CD4-positive, alpha-beta T cell (primary cell): ENCODE measurements at regions not wholly inside any gene's neighbourhood (a gene's known extent, or its start where the extent isn't known, plus 50 kb on each side); places are given as distances from the start of the nearest gene placed in this dataset.

Source experiments
- ATAC-seq: fragments of 200-7000 bp; cut with Tn5 transposase; one replicate; pipeline ENCODE4 v1.10.0; 2022; ENCODE audit warnings: mild to moderate bottlenecking; ENCODE audit not compliant: poor library complexity
- CTCF ChIA-PET: fragments of 350-600 bp; sonication (Branson Sonifier 250); formaldehyde crosslinking; loops from one replicate; lab custom pipeline; 2021; ENCODE audit warnings: antibody characterized with exemption, inconsistent platforms; lab: Charles Lee
- POLR2A ChIA-PET: fragments of 350-600 bp; sonication (Branson Sonifier 250); formaldehyde crosslinking; loops from one replicate; lab custom pipeline; 2021; ENCODE audit warnings: antibody characterized with exemption, inconsistent platforms; lab: Charles Lee
- DNase-seq, 14 experiments: peaks; one replicate each; pipeline ENCODE4 v3.0.0-alpha.2; 2013 to 2020; ENCODE audit warnings: mixed read lengths in 2 of 14
- H3K27ac ChIP-seq, 2 donors: one replicate each; pipeline versions ENCODE4 v1.5.1 to v1.7.0; 2013; ENCODE audit warnings: low read length in 2 of 2, low read depth in 1 of 2, mild to moderate bottlenecking in 1 of 2
- H3K27me3 ChIP-seq, 2 experiments: 1 replicate in 1 of 2; 2 replicates in 1 of 2; pipeline versions ENCODE4 v1.6.1 to v1.7.0; 2013; ENCODE audit warnings: low read length in 2 of 2, control low read depth in 1 of 2, mild to moderate bottlenecking in 1 of 2, moderate library complexity in 1 of 2; ENCODE audit not compliant: insufficient read depth in 2 of 2, control insufficient read depth in 1 of 2
- H3K36me3 ChIP-seq: one replicate; pipeline ENCODE4 v1.6.1; 2013; ENCODE audit warnings: low read length, control low read depth; ENCODE audit not compliant: insufficient read depth
- H3K4me1 ChIP-seq: one replicate; pipeline ENCODE4 v1.6.1; 2013; ENCODE audit warnings: low read length, control low read depth; ENCODE audit not compliant: insufficient read depth
- H3K4me3 ChIP-seq: one replicate; pipeline ENCODE4 v1.5.1; 2013; ENCODE audit warnings: mild to moderate bottlenecking, low read length, moderate library complexity
- H3K9me3 ChIP-seq, 2 experiments: 1 replicate in 1 of 2; 2 replicates in 1 of 2; pipeline versions ENCODE4 v1.6.1 to v1.7.0; 2013; ENCODE audit warnings: low read length in 2 of 2, mild to moderate bottlenecking in 2 of 2, control low read depth in 1 of 2, moderate library complexity in 1 of 2; ENCODE audit not compliant: control insufficient read depth in 1 of 2, insufficient read depth in 1 of 2
- H3K27ac Mint-ChIP-seq: one replicate; pipeline ENCODE4 v1.8.0; 2020; ENCODE audit warnings: mixed read lengths
- H3K27me3 Mint-ChIP-seq: one replicate; pipeline ENCODE4 v1.8.0; 2021; ENCODE audit warnings: mixed read lengths
- H3K36me3 Mint-ChIP-seq: one replicate; pipeline ENCODE4 v1.8.0; 2021; ENCODE audit warnings: low read depth, mixed read lengths
- H3K4me1 Mint-ChIP-seq: one replicate; pipeline ENCODE4 v1.8.0; 2021; ENCODE audit warnings: low read depth, mixed read lengths
- H3K4me3 Mint-ChIP-seq: one replicate; pipeline ENCODE4 v1.8.0; 2020; ENCODE audit warnings: mild to moderate bottlenecking, mixed read lengths
- H3K9me3 Mint-ChIP-seq: one replicate; pipeline ENCODE4 v1.8.0; 2020; ENCODE audit warnings: mixed read lengths
- CTCF ChIP-seq: fragments of 200-600 bp; IDR thresholded peaks from one replicate; pipeline ENCODE4 v1.8.0; 2022; ENCODE audit warnings: antibody characterized with exemption, mild to moderate bottlenecking
- intact Hi-C, 2 experiments: fragments of 100-400 bp; cut with DNase I in 1 of 2; cut with micrococcal nuclease in 1 of 2; formaldehyde crosslinking; loops; one replicate each; pipeline versions ENCODE4 v1.15.1 to v1.9.0; 2023 to 2025; cut with DNase I, micrococcal nuclease

GRCh38 chr9:13597004-13597403 lies 317.5 kb upstream of the MPDZ start:
- no peaks in the 10 kb centered on the region for H3K36me3 Mint-ChIP-seq
- intact Hi-C loops, result no loop called here
- no peaks in the 10 kb centered on the region for H3K27me3 Mint-ChIP-seq
- DNase-seq (no peak), ATAC-seq (no peak)
- no peak overlapping the region for H3K4me3 Mint-ChIP-seq
- peaks cover 8% of the 10 kb centered on the region for H3K9me3 Mint-ChIP-seq
- Histone ChIP-seq H3K27me3 (no peaks in the 10 kb centered on the region), H3K36me3 (no peaks in the 10 kb centered on the region), H3K4me1 (no peaks in the 10 kb centered on the region), H3K4me3 (no peak overlapping the region), H3K27ac (no peak overlapping the region), H3K9me3 (no peaks in the 10 kb centered on the region)
- ChIA-PET CTCF (no interaction called here), POLR2A (no interaction called here)
- H3K27ac Mint-ChIP-seq, result no peak overlapping the region
- TF ChIP-seq CTCF, result no peak
- H3K4me1 Mint-ChIP-seq, result no peaks in the 10 kb centered on the region

- ChIA-PET CTCF (no interaction called here), POLR2A (no interaction called here)
- no peak overlapping the region for H3K27ac Mint-ChIP-seq
- ATAC-seq, result no peak
- H3K9me3 Mint-ChIP-seq, result peaks cover 8% of the 10 kb centered on the region
- H3K27me3 ChIP-seq, result no peaks in the 10 kb centered on the region
- no peaks in the 10 kb centered on the region for H3K36me3 ChIP-seq
- no peaks in the 10 kb centered on the region for H3K27me3 Mint-ChIP-seq
- intact Hi-C loops, result no loop called here
- H3K36me3 Mint-ChIP-seq, result no peaks in the 10 kb centered on the region
- TF ChIP-seq CTCF, result no peak
- no peaks in the 10 kb centered on the region for H3K9me3 ChIP-seq
- no peak overlapping the region for H3K4me3 ChIP-seq
- H3K27ac ChIP-seq, result no peak overlapping the region
- H3K4me1 Mint-ChIP-seq, result no peaks in the 10 kb centered on the region
- no peaks in the 10 kb centered on the region for H3K4me1 ChIP-seq
- H3K4me3 Mint-ChIP-seq, result no peak overlapping the region
- no peak for DNase-seq
Measured at GRCh38 chr9:13596383-13596970, 317.0 kb upstream of the MPDZ start.

GRCh38 chr9:13590996-13591395 lies 311.5 kb upstream of the MPDZ start:
- ChIA-PET CTCF (no interaction called here), POLR2A (no interaction called here)
- ATAC-seq, result no peak
- Mint-ChIP-seq H3K4me1 (no peaks in the 10 kb centered on the region), H3K36me3 (no peaks in the 10 kb centered on the region), H3K4me3 (no peak overlapping the region), H3K27me3 (no peaks in the 10 kb centered on the region), H3K27ac (no peak overlapping the region), H3K9me3 (peaks cover 14% of the 10 kb centered on the region)
- Histone ChIP-seq H3K27me3 (no peaks in the 10 kb centered on the region), H3K4me1 (no peaks in the 10 kb centered on the region), H3K9me3 (peaks cover 4 to 5% of the 10 kb centered on the region in 2 experiments), H3K27ac (no peak overlapping the region), H3K36me3 (no peaks in the 10 kb centered on the region), H3K4me3 (no peak overlapping the region)
- no peak for TF ChIP-seq CTCF
- DNase-seq, result no peak
- intact Hi-C loops, result no loop called here
